Activated T-helper 2 cell treated with anti-CD3 and anti-CD28 coated beads, Interferon-gamma antibody, Interleukin-2, Interleukin-4, amounts not matched to agents 10 μg/mL and 5 μg/mL and 100 μg/mL, durations not matched to agents 14 hours and 24 hours and 36 hours (primary cell): ENCODE measurements at regions not wholly inside any gene's neighbourhood (a gene's known extent, or its start where the extent isn't known, plus 50 kb on each side); places are given as distances from the start of the nearest gene placed in this dataset.

ENCODE experiments used
- DNase-seq: peaks from one replicate; pipeline ENCODE4 v3.0.0; 2021; ENCODE audit warnings: low spot score
- H3K27ac Mint-ChIP-seq: one replicate; pipeline ENCODE4 v1.8.0; 2021; ENCODE audit warnings: mixed read lengths
- H3K27me3 Mint-ChIP-seq: one replicate; pipeline ENCODE4 v1.8.0; 2021; ENCODE audit warnings: low read depth, mixed read lengths
- H3K36me3 Mint-ChIP-seq: one replicate; pipeline ENCODE4 v1.8.0; 2021; ENCODE audit warnings: low read depth, mixed read lengths
- H3K4me1 Mint-ChIP-seq: one replicate; pipeline ENCODE4 v1.8.0; 2021; ENCODE audit warnings: low read depth, mixed read lengths
- H3K4me3 Mint-ChIP-seq: one replicate; pipeline ENCODE4 v1.8.0; 2021; ENCODE audit warnings: low read depth, mild to moderate bottlenecking, moderate library complexity, mixed read lengths
- H3K9me3 Mint-ChIP-seq: one replicate; pipeline ENCODE4 v1.8.0; 2021; ENCODE audit warnings: mixed read lengths
- intact Hi-C: fragments of 100-400 bp; cut with micrococcal nuclease; formaldehyde crosslinking; loops from one replicate; pipeline ENCODE4 v1.15.1; 2023

GRCh38 chr22:48276994-48277867 is 1514.8 kb downstream of the TBC1D22A start:
- Mint-ChIP-seq H3K27ac (no peak overlapping the region), H3K4me1 (no peaks in the 10 kb centered on the region), H3K27me3 (no peaks in the 10 kb centered on the region), H3K36me3 (no peaks in the 10 kb centered on the region), H3K4me3 (no peak overlapping the region), H3K9me3 (no peaks in the 10 kb centered on the region)
- DNase-seq = no peak
- intact Hi-C loops = no loop called here

- no peak overlapping the region for H3K4me3 Mint-ChIP-seq
These were observed 1513.0 kb downstream of the TBC1D22A start for GRCh38 chr22:48275412-48275811.

GRCh38 chr22:48270731-48271130 is 1508.3 kb downstream of the TBC1D22A start:
- no peaks in the 10 kb centered on the region for H3K9me3 Mint-ChIP-seq
- H3K27me3 Mint-ChIP-seq = no peaks in the 10 kb centered on the region
- H3K27ac Mint-ChIP-seq = no peak overlapping the region
- no peak for DNase-seq
- H3K36me3 Mint-ChIP-seq = no peaks in the 10 kb centered on the region
- no peak overlapping the region for H3K4me3 Mint-ChIP-seq
- intact Hi-C loops = no loop called here
- H3K4me1 Mint-ChIP-seq = no peaks in the 10 kb centered on the region

More at GRCh38 chr22:48275412-48275811, 1513.0 kb downstream of the TBC1D22A start:
- H3K36me3 Mint-ChIP-seq = no peaks in the 10 kb centered on the region
- H3K9me3 Mint-ChIP-seq = no peaks in the 10 kb centered on the region
- H3K4me1 Mint-ChIP-seq = no peaks in the 10 kb centered on the region
- intact Hi-C loops = no loop called here
- no peak for DNase-seq
- no peak overlapping the region for H3K27ac Mint-ChIP-seq
- H3K27me3 Mint-ChIP-seq = no peaks in the 10 kb centered on the region

GRCh38 chr22:48268771-48269552 is 1506.5 kb downstream of the TBC1D22A start:
- Mint-ChIP-seq H3K4me3 (no peak overlapping the region), H3K9me3 (no peaks in the 10 kb centered on the region), H3K36me3 (no peaks in the 10 kb centered on the region), H3K27ac (no peak overlapping the region), H3K4me1 (no peaks in the 10 kb centered on the region), H3K27me3 (no peaks in the 10 kb centered on the region)
- intact Hi-C loops = no loop called here
- no peak for DNase-seq

GRCh38 chr22:48268293-48268692 is 1505.8 kb downstream of the TBC1D22A start:
- Mint-ChIP-seq H3K27me3 (no peaks in the 10 kb centered on the region), H3K4me3 (no peak overlapping the region), H3K27ac (no peak overlapping the region), H3K4me1 (no peaks in the 10 kb centered on the region), H3K36me3 (no peaks in the 10 kb centered on the region), H3K9me3 (no peaks in the 10 kb centered on the region)
- intact Hi-C loops = no loop called here
- no peak for DNase-seq

GRCh38 chr22:48267681-48268080 is 1505.2 kb downstream of the TBC1D22A start:
- intact Hi-C loops = no loop called here
- DNase-seq = no peak
- Mint-ChIP-seq H3K27me3 (no peaks in the 10 kb centered on the region), H3K36me3 (no peaks in the 10 kb centered on the region), H3K27ac (no peak overlapping the region), H3K9me3 (no peaks in the 10 kb centered on the region), H3K4me1 (no peaks in the 10 kb centered on the region), H3K4me3 (no peak overlapping the region)

- Mint-ChIP-seq H3K27me3 (no peaks in the 10 kb centered on the region), H3K36me3 (no peaks in the 10 kb centered on the region), H3K27ac (no peak overlapping the region), H3K9me3 (no peaks in the 10 kb centered on the region), H3K4me3 (no peak overlapping the region), H3K4me1 (no peaks in the 10 kb centered on the region)
- intact Hi-C loops = no loop called here
- no peak for DNase-seq
These were observed 1502.7 kb downstream of the TBC1D22A start for GRCh38 chr22:48265000-48265625.

- no peak overlapping the region for H3K27ac Mint-ChIP-seq
- intact Hi-C loops = no loop called here
- no peaks in the 10 kb centered on the region for H3K36me3 Mint-ChIP-seq
- H3K27me3 Mint-ChIP-seq = no peaks in the 10 kb centered on the region
- DNase-seq = no peak
- no peaks in the 10 kb centered on the region for H3K9me3 Mint-ChIP-seq
- no peaks in the 10 kb centered on the region for H3K4me1 Mint-ChIP-seq
- H3K4me3 Mint-ChIP-seq = no peak overlapping the region
These were observed 1502.1 kb downstream of the TBC1D22A start for GRCh38 chr22:48264586-48264985.

GRCh38 chr22:48263791-48264351 is 1501.4 kb downstream of the TBC1D22A start:
- no peaks in the 10 kb centered on the region for H3K36me3 Mint-ChIP-seq
- no peak overlapping the region for H3K4me3 Mint-ChIP-seq
- no peak overlapping the region for H3K27ac Mint-ChIP-seq
- no peak for DNase-seq
- H3K9me3 Mint-ChIP-seq = no peaks in the 10 kb centered on the region
- no peaks in the 10 kb centered on the region for H3K4me1 Mint-ChIP-seq
- no peaks in the 10 kb centered on the region for H3K27me3 Mint-ChIP-seq
- intact Hi-C loops = no loop called here

- intact Hi-C loops = no loop called here
- Mint-ChIP-seq H3K4me1 (no peaks in the 10 kb centered on the region), H3K27me3 (no peaks in the 10 kb centered on the region), H3K36me3 (no peaks in the 10 kb centered on the region), H3K27ac (no peak overlapping the region), H3K4me3 (no peak overlapping the region), H3K9me3 (no peaks in the 10 kb centered on the region)
- DNase-seq = no peak
These were observed 1500.9 kb downstream of the TBC1D22A start for GRCh38 chr22:48263431-48263765.

- intact Hi-C loops = no loop called here
- no peak overlapping the region for H3K27ac Mint-ChIP-seq
- no peaks in the 10 kb centered on the region for H3K36me3 Mint-ChIP-seq
- H3K4me3 Mint-ChIP-seq = no peak overlapping the region
- H3K9me3 Mint-ChIP-seq = no peaks in the 10 kb centered on the region
- no peaks in the 10 kb centered on the region for H3K27me3 Mint-ChIP-seq
- DNase-seq = no peak
- H3K4me1 Mint-ChIP-seq = no peaks in the 10 kb centered on the region
These were observed 1500.4 kb downstream of the TBC1D22A start for GRCh38 chr22:48262596-48263430.

- H3K4me3 Mint-ChIP-seq = no peak overlapping the region
- no peaks in the 10 kb centered on the region for H3K27me3 Mint-ChIP-seq
- intact Hi-C loops = no loop called here
- no peak overlapping the region for H3K27ac Mint-ChIP-seq
- DNase-seq = no peak
- H3K9me3 Mint-ChIP-seq = no peaks in the 10 kb centered on the region
- no peaks in the 10 kb centered on the region for H3K36me3 Mint-ChIP-seq
- H3K4me1 Mint-ChIP-seq = no peaks in the 10 kb centered on the region
These were observed 1499.3 kb downstream of the TBC1D22A start for GRCh38 chr22:48261706-48262105.
